WTC11 (cell line): ENCODE measurements at regions not wholly inside any gene's neighbourhood (a gene's known extent, or its start where the extent isn't known, plus 50 kb on each side); places are given as distances from the start of the nearest gene placed in this dataset.

Source experiments
- ATAC-seq: fragments of 200-7000 bp; cut with Tn5 transposase; 2 replicates; pipeline ENCODE4 v1.10.0; 2021; ENCODE audit warnings: mild to moderate bottlenecking, moderate library complexity
- CTCF ChIA-PET: fragments of 300-600 bp; sonication (Branson Sonifier 250); formaldehyde crosslinking; loops from one replicate; lab custom pipeline; 2021; ENCODE audit warnings: antibody characterized with exemption; lab: Charles Lee
- POLR2A ChIA-PET: fragments of 350-600 bp; sonication (Branson Sonifier 250); formaldehyde crosslinking; loops from one replicate; lab custom pipeline; 2021; ENCODE audit warnings: antibody characterized with exemption; lab: Charles Lee
- DNase-seq: peaks from one replicate; pipeline ENCODE4 v3.0.0; 2021; ENCODE audit warnings: low spot score
- H3K27ac Mint-ChIP-seq: 2 replicates; pipeline ENCODE4 v1.8.0; 2021; ENCODE audit warnings: mixed read lengths
- H3K27me3 Mint-ChIP-seq: 2 replicates; pipeline ENCODE4 v1.8.0; 2021; ENCODE audit warnings: low read depth, mild to moderate bottlenecking, moderate library complexity, mixed read lengths
- H3K36me3 Mint-ChIP-seq: 2 replicates; pipeline ENCODE4 v1.8.0; 2021; ENCODE audit warnings: mixed read lengths
- H3K4me1 Mint-ChIP-seq: 2 replicates; pipeline ENCODE4 v1.8.0; 2022; ENCODE audit warnings: mixed read lengths
- H3K4me3 Mint-ChIP-seq: 2 replicates; pipeline ENCODE4 v1.8.0; 2021; ENCODE audit warnings: mild to moderate bottlenecking, moderate library complexity, mixed read lengths
- H3K9me3 Mint-ChIP-seq: 2 replicates; pipeline ENCODE4 v1.8.0; 2021; ENCODE audit warnings: mixed read lengths
- CREB1 ChIP-seq: sonication (generic); formaldehyde crosslinking; IDR thresholded peaks from 2 replicates; pipeline ENCODE4 v1.8.0; 2023; ENCODE audit warnings: mild to moderate bottlenecking, missing genetic modification reagents
- EMX1 ChIP-seq: fragments of 250-450 bp; sonication (Bioruptor Pico); IDR thresholded peaks from 2 replicates; pipeline ENCODE4 v1.8.0; 2021; ENCODE audit warnings: mild to moderate bottlenecking
- GABPB1 ChIP-seq: sonication (generic); formaldehyde crosslinking; IDR thresholded peaks from 2 replicates; pipeline ENCODE4 v1.8.1; 2023; ENCODE audit warnings: mild to moderate bottlenecking, missing genetic modification reagents
- GTF2I ChIP-seq: fragments of 250-450 bp; sonication (Bioruptor Pico); conservative IDR thresholded peaks from 2 replicates; pipeline ENCODE4 v1.4.0; 2021; ENCODE audit warnings: mild to moderate bottlenecking
- HMGA2 ChIP-seq: fragments of 250-450 bp; sonication (Bioruptor Pico); IDR thresholded peaks from 2 replicates; pipeline ENCODE4 v1.4.0; 2021; ENCODE audit warnings: mild to moderate bottlenecking, moderate library complexity
- JAZF1 ChIP-seq: fragments of 250-450 bp; sonication (Bioruptor Pico); IDR thresholded peaks from 2 replicates; pipeline ENCODE4 v1.9.0; 2021; ENCODE audit warnings: moderate library complexity, mild to moderate bottlenecking, inconsistent platforms
- MYBL2 ChIP-seq: sonication (generic); formaldehyde crosslinking; IDR thresholded peaks from 2 replicates; pipeline ENCODE4 v1.8.1; 2023; ENCODE audit warnings: mild to moderate bottlenecking, moderate library complexity, missing genetic modification reagents
- NR1H2 ChIP-seq: sonication (generic); formaldehyde crosslinking; IDR thresholded peaks from 2 replicates; pipeline ENCODE4 v1.9.0; 2021; ENCODE audit warnings: mild to moderate bottlenecking, moderate library complexity, missing genetic modification reagents
- RELA ChIP-seq: sonication (generic); formaldehyde crosslinking; IDR thresholded peaks from 2 replicates; pipeline ENCODE4 v1.8.1; 2022; ENCODE audit warnings: missing genetic modification reagents, mild to moderate bottlenecking, borderline replicate concordance
- SMAD4 ChIP-seq: sonication (generic); formaldehyde crosslinking; IDR thresholded peaks from 2 replicates; pipeline ENCODE4 v1.8.0; 2022; ENCODE audit warnings: mild to moderate bottlenecking, missing genetic modification reagents
- TP53 ChIP-seq: sonication (generic); formaldehyde crosslinking; IDR thresholded peaks from 2 replicates; pipeline ENCODE4 v1.8.1; 2023; ENCODE audit warnings: mild to moderate bottlenecking, missing genetic modification reagents
- ZNF121 ChIP-seq: sonication (generic); formaldehyde crosslinking; IDR thresholded peaks from 2 replicates; pipeline ENCODE4 v1.8.0; 2023; ENCODE audit warnings: missing genetic modification reagents
- ZNF423 ChIP-seq: fragments of 250-450 bp; sonication (Bioruptor Pico); IDR thresholded peaks from 2 replicates; pipeline ENCODE4 v2.1.2; 2022; ENCODE audit warnings: mild to moderate bottlenecking, moderate library complexity
- ZNF671 ChIP-seq: fragments of 250-450 bp; sonication (Bioruptor Pico); IDR thresholded peaks from 2 replicates; pipeline ENCODE4 v1.8.0; 2021; ENCODE audit warnings: mild to moderate bottlenecking
- TF ChIP-seq, protein P1 (sequence below): fragments of 250-450 bp; sonication (Bioruptor Pico); IDR thresholded peaks from 2 replicates; pipeline ENCODE4 v1.9.0; 2021; ENCODE audit warnings: moderate library complexity, mild to moderate bottlenecking, inconsistent platforms, borderline replicate concordance
- TF ChIP-seq, protein P2 (sequence below): fragments of 250-450 bp; sonication (Bioruptor Pico); IDR thresholded peaks from 2 replicates; pipeline ENCODE4 v1.9.0; 2021; ENCODE audit warnings: mild to moderate bottlenecking, borderline replicate concordance
- TF ChIP-seq, protein P3 (sequence below): fragments of 250-450 bp; sonication (Bioruptor Pico); IDR thresholded peaks from 2 replicates; pipeline ENCODE4 v2.1.2; 2022; ENCODE audit warnings: mild to moderate bottlenecking, moderate library complexity
- TF ChIP-seq, protein P4 (sequence below): sonication (generic); formaldehyde crosslinking; IDR thresholded peaks from 2 replicates; pipeline ENCODE4 v1.8.0; 2022; ENCODE audit warnings: mild to moderate bottlenecking, missing genetic modification reagents
- TF ChIP-seq, protein P5 (sequence below): sonication (generic); formaldehyde crosslinking; IDR thresholded peaks from 2 replicates; pipeline ENCODE4 v1.8.0; 2023; ENCODE audit warnings: mild to moderate bottlenecking, missing genetic modification reagents

DNA sequence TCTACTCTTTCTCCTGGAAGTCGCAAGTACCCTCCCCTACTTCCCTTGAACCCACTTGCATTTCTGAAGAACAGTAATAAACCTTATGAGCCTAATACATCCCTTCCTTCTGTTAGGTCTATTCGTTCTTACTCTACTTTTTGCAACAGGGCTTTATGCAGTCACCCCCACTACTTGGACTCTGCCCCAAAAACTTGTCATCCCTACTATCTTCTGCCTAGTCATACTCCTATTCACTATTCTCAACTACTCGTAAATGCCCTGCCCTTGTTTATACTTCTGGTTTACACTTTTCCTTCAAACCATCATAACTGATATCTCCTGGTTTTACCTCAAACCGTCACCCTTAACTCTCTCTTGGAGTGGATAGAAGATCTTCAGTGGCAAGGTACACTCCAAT, 55.2 kb upstream of the SLIT2 start:
- CTCF ChIA-PET = no interaction called here
- no peak for DNase-seq
- H3K9me3 Mint-ChIP-seq = peaks cover 8% of the 10 kb centered on the region
- H3K4me3 Mint-ChIP-seq = no peak overlapping the region
- POLR2A ChIA-PET = no interaction called here
- H3K4me1 Mint-ChIP-seq = no peaks in the 10 kb centered on the region
- no peaks in the 10 kb centered on the region for H3K27me3 Mint-ChIP-seq
- no peak for TF ChIP-seq RELA (CRISPR knock-in tag)
- no peak for TF ChIP-seq GTF2I (CRISPR knock-in tag)
- TF ChIP-seq JAZF1 = no peak
- TF ChIP-seq ZNF423 (CRISPR knock-in tag) = no peak
- TF ChIP-seq, protein P1, sequence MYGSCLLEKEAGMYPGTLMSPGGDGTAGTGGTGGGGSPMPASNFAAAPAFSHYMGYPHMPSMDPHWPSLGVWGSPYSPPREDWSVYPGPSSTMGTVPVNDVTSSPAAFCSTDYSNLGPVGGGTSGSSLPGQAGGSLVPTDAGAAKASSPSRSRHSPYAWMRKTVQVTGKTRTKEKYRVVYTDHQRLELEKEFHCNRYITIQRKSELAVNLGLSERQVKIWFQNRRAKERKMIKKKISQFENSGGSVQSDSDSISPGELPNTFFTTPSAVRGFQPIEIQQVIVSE (CRISPR knock-in tag) = no peak
- no peak for TF ChIP-seq CREB1 (CRISPR knock-in tag)
- no peak for TF ChIP-seq SMAD4
- TF ChIP-seq MYBL2 (CRISPR knock-in tag) = no peak
- TF ChIP-seq, protein P2, sequence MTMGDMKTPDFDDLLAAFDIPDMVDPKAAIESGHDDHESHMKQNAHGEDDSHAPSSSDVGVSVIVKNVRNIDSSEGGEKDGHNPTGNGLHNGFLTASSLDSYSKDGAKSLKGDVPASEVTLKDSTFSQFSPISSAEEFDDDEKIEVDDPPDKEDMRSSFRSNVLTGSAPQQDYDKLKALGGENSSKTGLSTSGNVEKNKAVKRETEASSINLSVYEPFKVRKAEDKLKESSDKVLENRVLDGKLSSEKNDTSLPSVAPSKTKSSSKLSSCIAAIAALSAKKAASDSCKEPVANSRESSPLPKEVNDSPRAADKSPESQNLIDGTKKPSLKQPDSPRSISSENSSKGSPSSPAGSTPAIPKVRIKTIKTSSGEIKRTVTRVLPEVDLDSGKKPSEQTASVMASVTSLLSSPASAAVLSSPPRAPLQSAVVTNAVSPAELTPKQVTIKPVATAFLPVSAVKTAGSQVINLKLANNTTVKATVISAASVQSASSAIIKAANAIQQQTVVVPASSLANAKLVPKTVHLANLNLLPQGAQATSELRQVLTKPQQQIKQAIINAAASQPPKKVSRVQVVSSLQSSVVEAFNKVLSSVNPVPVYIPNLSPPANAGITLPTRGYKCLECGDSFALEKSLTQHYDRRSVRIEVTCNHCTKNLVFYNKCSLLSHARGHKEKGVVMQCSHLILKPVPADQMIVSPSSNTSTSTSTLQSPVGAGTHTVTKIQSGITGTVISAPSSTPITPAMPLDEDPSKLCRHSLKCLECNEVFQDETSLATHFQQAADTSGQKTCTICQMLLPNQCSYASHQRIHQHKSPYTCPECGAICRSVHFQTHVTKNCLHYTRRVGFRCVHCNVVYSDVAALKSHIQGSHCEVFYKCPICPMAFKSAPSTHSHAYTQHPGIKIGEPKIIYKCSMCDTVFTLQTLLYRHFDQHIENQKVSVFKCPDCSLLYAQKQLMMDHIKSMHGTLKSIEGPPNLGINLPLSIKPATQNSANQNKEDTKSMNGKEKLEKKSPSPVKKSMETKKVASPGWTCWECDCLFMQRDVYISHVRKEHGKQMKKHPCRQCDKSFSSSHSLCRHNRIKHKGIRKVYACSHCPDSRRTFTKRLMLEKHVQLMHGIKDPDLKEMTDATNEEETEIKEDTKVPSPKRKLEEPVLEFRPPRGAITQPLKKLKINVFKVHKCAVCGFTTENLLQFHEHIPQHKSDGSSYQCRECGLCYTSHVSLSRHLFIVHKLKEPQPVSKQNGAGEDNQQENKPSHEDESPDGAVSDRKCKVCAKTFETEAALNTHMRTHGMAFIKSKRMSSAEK (CRISPR knock-in tag) = no peak
- TF ChIP-seq ZNF671 (CRISPR knock-in tag) = no peak
- no peak for TF ChIP-seq EMX1 (CRISPR knock-in tag)
- no peak for TF ChIP-seq ZNF121
- TF ChIP-seq HMGA2 = no peak
- TF ChIP-seq GABPB1 = no peak
- TF ChIP-seq, protein P3, sequence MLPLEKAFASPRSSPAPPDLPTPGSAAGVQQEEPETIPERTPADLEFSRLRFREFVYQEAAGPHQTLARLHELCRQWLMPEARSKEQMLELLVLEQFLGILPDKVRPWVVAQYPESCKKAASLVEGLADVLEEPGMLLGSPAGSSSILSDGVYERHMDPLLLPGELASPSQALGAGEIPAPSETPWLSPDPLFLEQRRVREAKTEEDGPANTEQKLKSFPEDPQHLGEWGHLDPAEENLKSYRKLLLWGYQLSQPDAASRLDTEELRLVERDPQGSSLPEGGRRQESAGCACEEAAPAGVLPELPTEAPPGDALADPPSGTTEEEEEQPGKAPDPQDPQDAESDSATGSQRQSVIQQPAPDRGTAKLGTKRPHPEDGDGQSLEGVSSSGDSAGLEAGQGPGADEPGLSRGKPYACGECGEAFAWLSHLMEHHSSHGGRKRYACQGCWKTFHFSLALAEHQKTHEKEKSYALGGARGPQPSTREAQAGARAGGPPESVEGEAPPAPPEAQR = no peak
- TF ChIP-seq TP53 (CRISPR knock-in tag) = no peak
- TF ChIP-seq, protein P4, sequence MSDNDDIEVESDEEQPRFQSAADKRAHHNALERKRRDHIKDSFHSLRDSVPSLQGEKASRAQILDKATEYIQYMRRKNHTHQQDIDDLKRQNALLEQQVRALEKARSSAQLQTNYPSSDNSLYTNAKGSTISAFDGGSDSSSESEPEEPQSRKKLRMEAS (CRISPR knock-in tag) = no peak
- peaks cover 2% of the 10 kb centered on the region; the same call in 1 of the 2 replicates for H3K36me3 Mint-ChIP-seq
- no peak overlapping the region for H3K27ac Mint-ChIP-seq
- ATAC-seq = no peak

DNA sequence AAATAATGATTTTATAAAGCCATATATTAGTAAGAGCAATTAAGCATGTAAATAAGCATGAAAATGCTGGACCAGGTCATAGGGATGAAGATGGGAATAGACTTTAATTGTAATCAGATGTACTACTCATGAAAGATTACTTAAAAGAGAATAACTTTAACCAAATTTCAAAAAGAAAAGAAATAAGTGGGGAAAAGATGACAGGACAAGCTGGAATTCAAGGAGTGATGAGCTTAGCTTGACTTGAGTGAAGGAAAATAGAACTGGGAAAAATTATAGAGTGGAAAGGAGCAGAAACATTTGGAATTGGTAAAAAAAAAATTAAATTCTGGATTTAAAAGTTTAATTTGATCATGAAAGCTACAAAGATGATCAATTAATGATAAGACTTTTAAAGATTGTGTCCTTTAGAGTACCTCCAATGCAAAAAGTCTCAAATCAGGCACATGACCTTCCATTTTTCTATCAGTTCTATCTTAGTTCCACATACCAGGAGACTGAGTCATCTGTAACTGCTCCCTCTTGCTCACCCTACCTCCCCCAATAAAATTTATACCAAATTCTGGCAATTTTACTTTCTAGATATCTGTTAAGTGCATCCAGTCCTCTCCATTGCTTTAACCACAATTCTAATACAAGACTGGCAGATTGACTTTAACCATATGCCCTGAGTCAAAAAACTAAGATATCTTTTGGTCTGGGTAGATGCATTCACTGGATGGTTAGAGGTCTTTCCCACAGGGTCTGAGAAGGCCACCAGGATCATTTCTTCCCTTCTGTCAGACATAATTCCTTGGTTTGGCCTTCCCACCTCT, 56.4 kb upstream of the SLIT2 start:
- Mint-ChIP-seq H3K4me3 (no peak overlapping the region), H3K36me3 (peaks cover 5% of the 10 kb centered on the region; the same call in 1 of the 2 replicates), H3K4me1 (no peaks in the 10 kb centered on the region), H3K9me3 (peaks cover 20% of the 10 kb centered on the region), H3K27ac (no peak overlapping the region), H3K27me3 (no peaks in the 10 kb centered on the region)
- DNase-seq (no peak), ATAC-seq (no peak)
- CTCF ChIA-PET = interaction anchor here (0.6 kb wide), 1 partner anchor 1753 kb away, joined by 3 read pairs; no protein-coding TSS in a partner anchor
- POLR2A ChIA-PET = interaction anchor here (0.7 kb wide), 1 partner anchor 18 kb away, joined by 3 read pairs; no protein-coding TSS in a partner anchor
- TF ChIP-seq, protein P5, sequence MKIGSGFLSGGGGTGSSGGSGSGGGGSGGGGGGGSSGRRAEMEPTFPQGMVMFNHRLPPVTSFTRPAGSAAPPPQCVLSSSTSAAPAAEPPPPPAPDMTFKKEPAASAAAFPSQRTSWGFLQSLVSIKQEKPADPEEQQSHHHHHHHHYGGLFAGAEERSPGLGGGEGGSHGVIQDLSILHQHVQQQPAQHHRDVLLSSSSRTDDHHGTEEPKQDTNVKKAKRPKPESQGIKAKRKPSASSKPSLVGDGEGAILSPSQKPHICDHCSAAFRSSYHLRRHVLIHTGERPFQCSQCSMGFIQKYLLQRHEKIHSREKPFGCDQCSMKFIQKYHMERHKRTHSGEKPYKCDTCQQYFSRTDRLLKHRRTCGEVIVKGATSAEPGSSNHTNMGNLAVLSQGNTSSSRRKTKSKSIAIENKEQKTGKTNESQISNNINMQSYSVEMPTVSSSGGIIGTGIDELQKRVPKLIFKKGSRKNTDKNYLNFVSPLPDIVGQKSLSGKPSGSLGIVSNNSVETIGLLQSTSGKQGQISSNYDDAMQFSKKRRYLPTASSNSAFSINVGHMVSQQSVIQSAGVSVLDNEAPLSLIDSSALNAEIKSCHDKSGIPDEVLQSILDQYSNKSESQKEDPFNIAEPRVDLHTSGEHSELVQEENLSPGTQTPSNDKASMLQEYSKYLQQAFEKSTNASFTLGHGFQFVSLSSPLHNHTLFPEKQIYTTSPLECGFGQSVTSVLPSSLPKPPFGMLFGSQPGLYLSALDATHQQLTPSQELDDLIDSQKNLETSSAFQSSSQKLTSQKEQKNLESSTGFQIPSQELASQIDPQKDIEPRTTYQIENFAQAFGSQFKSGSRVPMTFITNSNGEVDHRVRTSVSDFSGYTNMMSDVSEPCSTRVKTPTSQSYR (CRISPR knock-in tag) = no peak
- TF ChIP-seq, protein P2 (CRISPR knock-in tag) = no peak
- no peak for TF ChIP-seq NR1H2 (CRISPR knock-in tag)
